ENCODE measurements at regions not wholly inside any gene's neighbourhood (a gene's known extent, or its start where the extent isn't known, plus 50 kb on each side); places are given as distances from the start of the nearest gene placed in this dataset.

- TF ChIP-seq CTCF (IDR thresholded peaks at IDR 0.05; ENCODE audit: extremely low read depth, insufficient read depth, missing control alignments), result no peak
- in situ Hi-C loops (cut with MboI; ENCODE audit: low pct_unique_long_range_greater_than_20kb, low sequenced_read_pairs, unreplicated experiment), result no loop called here
- no peak for DNase-seq (ENCODE audit: low spot score)
Observed at GRCh38 chr6:141351721-141352120, 781.0 kb upstream of the GJE1 start.

GRCh38 chr6:141349710-141350109, 783.0 kb upstream of the GJE1 start:
- DNase-seq (ENCODE audit: low spot score), result no peak
- TF ChIP-seq CTCF (IDR thresholded peaks at IDR 0.05; ENCODE audit: extremely low read depth, insufficient read depth, missing control alignments), result no peak
- in situ Hi-C loops (cut with MboI; ENCODE audit: low pct_unique_long_range_greater_than_20kb, low sequenced_read_pairs, unreplicated experiment), result no loop called here

GRCh38 chr6:141347906-141348492, 784.7 kb upstream of the GJE1 start:
- DNase-seq (ENCODE audit: low spot score), result no peak
- TF ChIP-seq CTCF (IDR thresholded peaks at IDR 0.05; ENCODE audit: extremely low read depth, insufficient read depth, missing control alignments), result no peak
- in situ Hi-C loops (cut with MboI; ENCODE audit: low pct_unique_long_range_greater_than_20kb, low sequenced_read_pairs, unreplicated experiment), result no loop called here

- no peak for DNase-seq (ENCODE audit: low spot score)
- TF ChIP-seq CTCF (IDR thresholded peaks at IDR 0.05; ENCODE audit: extremely low read depth, insufficient read depth, missing control alignments), result no peak
- in situ Hi-C loops (cut with MboI; ENCODE audit: low pct_unique_long_range_greater_than_20kb, low sequenced_read_pairs, unreplicated experiment), result no loop called here
Observed at GRCh38 chr6:141347086-141347485, 785.6 kb upstream of the GJE1 start.

- DNase-seq (ENCODE audit: low spot score), result no peak
- no peak for TF ChIP-seq CTCF (IDR thresholded peaks at IDR 0.05; ENCODE audit: extremely low read depth, insufficient read depth, missing control alignments)
- in situ Hi-C loops (cut with MboI; ENCODE audit: low pct_unique_long_range_greater_than_20kb, low sequenced_read_pairs, unreplicated experiment), result no loop called here
Observed at GRCh38 chr6:141346535-141346934, 786.2 kb upstream of the GJE1 start.

GRCh38 chr6:141337191-141337590, 795.5 kb upstream of the GJE1 start:
- DNase-seq (ENCODE audit: low spot score), result no peak
- in situ Hi-C loops (cut with MboI; ENCODE audit: low pct_unique_long_range_greater_than_20kb, low sequenced_read_pairs, unreplicated experiment), result no loop called here
- no peak for TF ChIP-seq CTCF (IDR thresholded peaks at IDR 0.05; ENCODE audit: extremely low read depth, insufficient read depth, missing control alignments)
